Embryonic facial prominence (tissue), 1 donor: ENCODE measurements at regions not wholly inside any gene's neighbourhood (a gene's known extent, or its start where the extent isn't known, plus 50 kb on each side); places are given as distances from the start of the nearest gene placed in this dataset.

Experiments
- DNase-seq: peaks from one replicate; pipeline ENCODE4 v3.0.0-alpha.2; 2016; ENCODE audit errors: extremely low spot score

GRCh38 chr5:146940295-146940694 is 61.7 kb upstream of the PPP2R2B start:
- DNase-seq = no peak

GRCh38 chr5:146944019-146944418 is 65.5 kb upstream of the PPP2R2B start:
- DNase-seq = no peak

GRCh38 chr5:146944764-146945616 is 66.4 kb upstream of the PPP2R2B start:
- no peak for DNase-seq

- DNase-seq = no peak
These were observed 67.1 kb upstream of the PPP2R2B start for GRCh38 chr5:146945617-146946084.

- no peak for DNase-seq
These were observed 68.8 kb upstream of the PPP2R2B start for GRCh38 chr5:146947181-146947941.

GRCh38 chr5:146948666-146949065 is 70.1 kb upstream of the PPP2R2B start:
- DNase-seq = no peak

GRCh38 chr5:146952168-146952567 is 73.6 kb upstream of the PPP2R2B start:
- DNase-seq = no peak

- no peak for DNase-seq
These were observed 77.7 kb upstream of the PPP2R2B start for GRCh38 chr5:146956217-146956616.

GRCh38 chr5:146959360-146959759 is 80.8 kb upstream of the PPP2R2B start:
- DNase-seq = no peak

GRCh38 chr5:146962801-146963355 is 84.3 kb upstream of the PPP2R2B start:
- DNase-seq = no peak

- DNase-seq = peak; percentile 56
These were observed 87.5 kb upstream of the PPP2R2B start for GRCh38 chr5:146965761-146966659.

- DNase-seq = no peak
These were observed 89.1 kb upstream of the PPP2R2B start for GRCh38 chr5:146967646-146968045.

GRCh38 chr5:146971401-146971800 is 92.8 kb upstream of the PPP2R2B start:
- no peak for DNase-seq

- DNase-seq = no peak
These were observed 107.9 kb upstream of the PPP2R2B start for GRCh38 chr5:146986469-146986868.

- no peak for DNase-seq
These were observed 115.4 kb upstream of the PPP2R2B start for GRCh38 chr5:146993876-146994530.

- DNase-seq = peak; percentile 11
These were observed 117.3 kb upstream of the PPP2R2B start for GRCh38 chr5:146995878-146996277.

GRCh38 chr5:147015405-147015804 is 136.8 kb upstream of the PPP2R2B start:
- DNase-seq = no peak

GRCh38 chr5:147017191-147017590 is 138.6 kb upstream of the PPP2R2B start:
- no peak for DNase-seq

- no peak for DNase-seq
These were observed 139.1 kb upstream of the PPP2R2B start for GRCh38 chr5:147017621-147018020.

- DNase-seq = no peak
These were observed 140.3 kb upstream of the PPP2R2B start for GRCh38 chr5:147018812-147019211.

GRCh38 chr5:147036691-147037245 is 158.2 kb upstream of the PPP2R2B start:
- DNase-seq = no peak
